HG03457 (cell line): ENCODE measurements at regions not wholly inside any gene's neighbourhood (a gene's known extent, or its start where the extent isn't known, plus 50 kb on each side); places are given as distances from the start of the nearest gene placed in this dataset.
A peak's percentile ranks its signal among the peaks of the same experiment; 100 is the strongest.

Experiments used
- ATAC-seq: cut with Tn5 transposase; IDR thresholded peaks from one replicate; pipeline ENCODE4 v1.9.1; 2021; ENCODE audit warnings: moderate number of reproducible peaks; ENCODE audit not compliant: unreplicated experiment

DNA sequence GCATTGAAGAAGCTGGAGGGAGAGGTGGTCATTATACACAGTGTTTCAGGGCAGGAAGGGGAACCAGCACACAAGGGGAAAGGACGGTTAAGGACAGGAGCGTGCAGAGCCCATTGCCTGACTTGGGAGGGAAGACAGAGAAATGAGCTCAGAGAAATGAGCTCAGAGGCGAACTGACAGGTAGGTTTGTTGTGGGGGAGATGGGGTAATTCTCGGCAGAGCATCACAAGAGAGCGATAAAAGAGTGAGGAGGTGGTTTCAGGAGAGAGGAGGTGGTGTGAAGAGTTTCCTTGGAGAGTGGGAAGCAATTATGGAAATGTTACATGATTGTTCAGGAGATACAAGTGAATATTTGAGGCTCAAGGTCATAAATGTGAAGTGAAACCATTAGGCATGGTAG, 61.0 kb downstream of the MRGPRX1 start:
- no peak for ATAC-seq

- no peak for ATAC-seq
Observed at GRCh38 chr11:18865951-18866350, 73.3 kb downstream of the MRGPRX1 start.

- ATAC-seq = no peak
Observed at GRCh38 chr11:18865261-18865660, 73.7 kb upstream of the PTPN5 start.

DNA sequence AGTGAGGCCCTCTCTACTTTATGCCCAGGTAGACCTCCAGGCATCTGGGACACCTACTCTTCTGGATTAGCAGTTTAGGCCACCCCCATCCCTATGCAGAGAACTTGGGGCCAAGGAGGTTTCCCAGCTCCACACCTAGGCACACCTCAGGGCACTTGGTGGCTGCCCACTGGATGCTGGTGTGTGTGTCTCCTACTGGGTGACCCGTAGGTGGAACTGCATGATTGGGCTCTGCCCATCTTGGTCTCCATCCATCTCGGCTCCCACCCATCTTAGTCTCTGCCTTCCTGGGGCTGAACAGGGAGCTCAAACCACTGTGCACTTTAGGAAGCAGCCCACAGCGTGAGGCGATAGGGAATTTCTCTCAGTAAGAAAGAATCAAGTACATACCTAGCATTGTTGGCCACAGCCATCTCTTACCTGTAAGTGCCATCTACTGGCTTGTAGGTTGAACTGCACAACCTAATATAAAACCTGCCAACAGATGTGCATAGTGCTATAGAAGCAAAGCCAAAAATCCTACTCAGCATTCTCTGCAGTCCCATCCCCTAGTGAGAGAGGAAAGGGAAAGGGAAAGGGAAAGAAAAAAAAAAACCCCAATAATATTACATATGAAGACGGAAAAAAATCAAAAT, 61.6 kb upstream of the PTPN5 start:
- ATAC-seq = peak; percentile 76

GRCh38 chr11:18849406-18849805, 57.8 kb upstream of the PTPN5 start:
- no peak for ATAC-seq

GRCh38 chr11:18844753-18845367, 53.3 kb upstream of the PTPN5 start:
- ATAC-seq = no peak
